GM12875 (cell line): ENCODE measurements at regions not wholly inside any gene's neighbourhood (a gene's known extent, or its start where the extent isn't known, plus 50 kb on each side); places are given as distances from the start of the nearest gene placed in this dataset.

Source experiments
- H3K4me3 ChIP-seq: one replicate; pipeline ENCODE4 v1.5.1; 2011; ENCODE audit warnings: low read depth, low read length, control low read depth
- TF ChIP-seq, protein P1 (sequence below): IDR thresholded peaks from 2 replicates; pipeline ENCODE4 v1.5.1; 2011; ENCODE audit warnings: low read depth, mild to moderate bottlenecking, control low read depth, inconsistent platforms, low read length, moderate library complexity, borderline replicate concordance; ENCODE audit not compliant: insufficient read depth

DNA sequence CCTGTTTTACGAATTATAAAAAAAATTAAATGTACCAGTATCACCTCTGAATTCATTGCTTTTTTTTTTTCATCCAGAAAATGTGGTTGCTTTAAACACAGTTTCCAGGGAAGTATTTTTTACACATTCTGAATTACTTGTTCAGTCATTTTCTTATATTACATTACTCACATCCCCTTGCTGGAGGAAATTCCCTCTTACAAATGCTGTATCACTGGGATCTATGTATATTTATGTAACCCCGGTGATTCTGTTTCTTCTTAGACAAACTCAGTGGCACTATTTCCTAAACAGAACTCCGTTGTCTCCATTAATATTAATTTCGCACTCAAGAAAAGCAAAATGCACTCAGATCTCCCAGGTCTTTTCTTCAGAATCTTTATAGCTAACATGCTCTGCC is 1078.5 kb upstream of the ZEB2 start:
- no peak overlapping the region for H3K4me3 ChIP-seq
- TF ChIP-seq, protein P1, sequence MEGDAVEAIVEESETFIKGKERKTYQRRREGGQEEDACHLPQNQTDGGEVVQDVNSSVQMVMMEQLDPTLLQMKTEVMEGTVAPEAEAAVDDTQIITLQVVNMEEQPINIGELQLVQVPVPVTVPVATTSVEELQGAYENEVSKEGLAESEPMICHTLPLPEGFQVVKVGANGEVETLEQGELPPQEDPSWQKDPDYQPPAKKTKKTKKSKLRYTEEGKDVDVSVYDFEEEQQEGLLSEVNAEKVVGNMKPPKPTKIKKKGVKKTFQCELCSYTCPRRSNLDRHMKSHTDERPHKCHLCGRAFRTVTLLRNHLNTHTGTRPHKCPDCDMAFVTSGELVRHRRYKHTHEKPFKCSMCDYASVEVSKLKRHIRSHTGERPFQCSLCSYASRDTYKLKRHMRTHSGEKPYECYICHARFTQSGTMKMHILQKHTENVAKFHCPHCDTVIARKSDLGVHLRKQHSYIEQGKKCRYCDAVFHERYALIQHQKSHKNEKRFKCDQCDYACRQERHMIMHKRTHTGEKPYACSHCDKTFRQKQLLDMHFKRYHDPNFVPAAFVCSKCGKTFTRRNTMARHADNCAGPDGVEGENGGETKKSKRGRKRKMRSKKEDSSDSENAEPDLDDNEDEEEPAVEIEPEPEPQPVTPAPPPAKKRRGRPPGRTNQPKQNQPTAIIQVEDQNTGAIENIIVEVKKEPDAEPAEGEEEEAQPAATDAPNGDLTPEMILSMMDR, result no peak

DNA sequence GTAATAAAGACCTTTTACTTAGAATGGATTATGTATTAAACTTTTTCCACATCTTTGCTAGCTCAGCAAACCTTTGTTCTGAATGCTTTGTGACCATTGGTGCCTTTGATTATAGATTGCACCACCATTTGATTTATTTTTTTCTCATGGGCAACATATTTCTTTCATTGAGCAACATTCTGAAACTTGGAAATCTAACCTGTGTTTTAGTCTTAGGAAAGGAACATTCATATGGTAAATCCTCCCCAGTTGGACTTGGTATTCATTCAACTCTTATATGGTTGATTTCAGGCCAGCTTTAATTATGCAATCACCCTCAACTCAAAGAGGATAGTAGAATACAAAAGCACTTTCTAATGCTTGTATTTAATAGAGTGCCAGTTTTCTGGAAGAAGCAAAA is 1077.9 kb upstream of the ZEB2 start:
- TF ChIP-seq, protein P1, result no peak
- H3K4me3 ChIP-seq, result no peak overlapping the region

DNA sequence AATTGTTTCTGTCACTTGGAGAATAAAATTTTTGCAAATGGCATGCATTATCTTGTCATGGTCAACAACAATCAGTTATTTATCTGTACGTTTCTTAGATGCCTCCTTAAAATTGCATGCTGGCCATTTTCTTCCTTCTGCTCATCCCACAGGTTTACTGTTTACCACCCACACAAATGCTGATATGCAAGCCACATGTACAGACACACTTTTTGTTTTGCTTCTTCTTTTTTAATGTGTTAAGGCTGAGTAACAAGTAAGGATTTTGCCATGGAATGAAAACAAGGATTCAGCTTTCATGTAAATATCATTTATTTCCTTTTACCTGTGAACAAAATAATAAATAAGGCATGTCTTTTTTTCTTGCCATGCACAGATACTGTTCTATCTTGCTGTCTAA is 1077.1 kb upstream of the ZEB2 start:
- TF ChIP-seq, protein P1, result no peak
- H3K4me3 ChIP-seq, result no peak overlapping the region

DNA sequence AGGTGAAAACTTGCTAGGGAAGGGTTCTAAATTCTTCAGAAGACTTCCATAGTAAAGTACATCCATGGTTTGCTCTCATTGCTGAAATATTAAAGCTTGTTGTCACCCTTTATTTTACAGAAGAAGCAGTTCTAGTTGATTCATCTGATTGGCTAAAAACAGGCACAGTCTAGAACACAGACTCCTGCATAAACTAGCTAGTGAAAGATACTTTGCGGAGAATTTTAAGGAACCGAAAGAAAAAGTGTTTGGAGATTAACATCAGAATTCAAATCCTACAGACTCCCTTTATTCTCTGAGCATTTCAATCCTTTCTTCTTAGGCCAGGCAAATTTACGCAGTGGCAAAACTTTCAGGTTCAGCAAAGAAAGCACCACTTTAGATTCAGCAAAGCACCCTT is 1076.5 kb upstream of the ZEB2 start:
- no peak overlapping the region for H3K4me3 ChIP-seq
- TF ChIP-seq, protein P1, result no peak

DNA sequence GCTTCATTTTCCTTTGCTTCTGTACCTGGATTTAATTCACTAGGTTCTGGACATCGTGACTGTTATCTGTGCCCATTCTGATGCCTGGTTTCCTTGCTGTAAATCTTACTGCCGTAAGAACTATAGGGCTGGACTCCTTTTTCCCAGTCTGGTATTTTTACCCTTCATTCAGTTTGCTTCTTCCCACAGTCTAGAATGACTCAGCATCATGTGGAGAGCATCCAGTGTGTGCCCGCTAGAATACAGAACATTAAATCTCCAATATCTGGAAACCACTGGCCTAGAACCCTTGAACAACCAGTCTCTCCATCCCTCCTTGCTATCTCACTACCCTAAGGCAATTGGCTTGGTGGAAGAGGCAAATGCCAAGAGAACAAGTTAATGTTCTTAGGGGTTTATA is 1075.4 kb upstream of the ZEB2 start:
- TF ChIP-seq, protein P1, result no peak
- H3K4me3 ChIP-seq, result no peak overlapping the region

DNA sequence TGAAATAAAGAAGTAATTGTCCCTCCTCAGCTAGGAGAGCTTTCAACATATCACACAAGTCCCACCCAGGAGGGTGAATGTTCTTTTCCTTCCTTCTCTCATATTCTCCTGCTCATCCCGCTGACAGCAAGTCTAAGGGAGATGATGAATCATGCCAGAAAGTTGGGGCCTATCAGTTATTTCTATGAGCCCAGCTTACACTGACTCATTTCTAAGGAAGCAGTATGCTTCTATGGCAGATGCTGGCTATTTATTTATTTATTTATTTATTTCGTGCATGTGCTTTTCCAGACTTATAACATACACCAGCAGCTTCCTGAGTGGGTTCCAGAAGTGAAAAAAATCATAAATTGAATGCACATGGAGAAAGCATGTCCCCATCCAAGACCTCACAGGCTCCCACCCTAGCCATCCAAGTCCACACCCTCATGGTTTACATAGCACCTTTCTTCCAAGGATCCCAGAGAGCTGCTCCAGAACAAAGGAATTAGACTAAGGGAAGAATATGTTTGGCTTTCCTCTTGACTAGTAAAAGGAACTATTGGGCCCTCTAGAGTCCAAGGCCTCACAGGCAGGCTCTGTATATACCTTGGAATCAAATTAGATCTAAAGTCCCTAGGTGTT is 1074.2 kb upstream of the ZEB2 start:
- TF ChIP-seq, protein P1, result no peak

DNA sequence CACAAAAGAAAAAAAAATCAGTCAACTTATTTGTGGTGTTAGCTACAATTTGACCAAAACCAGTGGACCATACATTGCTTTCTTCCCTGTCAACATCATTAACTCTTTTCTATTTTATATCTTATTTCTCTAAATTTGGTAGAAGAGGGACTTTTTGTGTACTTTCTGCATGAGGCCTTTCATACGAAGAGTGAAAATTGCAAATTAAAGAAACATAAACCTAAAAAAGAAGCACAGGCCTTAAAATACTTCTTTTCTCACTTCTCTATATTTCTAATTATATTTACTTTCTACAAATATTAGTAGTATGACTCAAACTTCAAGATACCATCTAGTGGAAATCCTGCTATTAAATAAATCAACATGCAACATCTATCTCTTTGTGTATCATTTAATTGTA is 1073.4 kb upstream of the ZEB2 start:
- TF ChIP-seq, protein P1, result no peak
- no peak overlapping the region for H3K4me3 ChIP-seq

More for the DNA sequence above, 1074.2 kb upstream of the ZEB2 start:
- H3K4me3 ChIP-seq, result no peak overlapping the region
